Keratinocyte (primary cell): ENCODE measurements at regions not wholly inside any gene's neighbourhood (a gene's known extent, or its start where the extent isn't known, plus 50 kb on each side); places are given as distances from the start of the nearest gene placed in this dataset.

Source experiments
- CTCF ChIP-seq, 3 experiments: IDR thresholded peaks in 1 of 3; conservative IDR thresholded peaks in 1 of 3; optimal IDR thresholded peaks in 1 of 3; 2 replicates in 2 of 3; 3 replicates in 1 of 3; pipeline versions ENCODE3 to v1.5.1; 2011; ENCODE audit warnings: low read length in 3 of 3, mild to moderate bottlenecking in 3 of 3, moderate library complexity in 2 of 3, control low read depth in 1 of 3, inconsistent platforms in 1 of 3; ENCODE audit not compliant: insufficient read depth in 2 of 3; ENCODE audit errors: extremely low read depth in 1 of 3
- EZH2 ChIP-seq: IDR thresholded peaks from one replicate; pipeline ENCODE4 v1.6.1; 2012; ENCODE audit warnings: inconsistent platforms, mild to moderate bottlenecking, low read length, moderate library complexity

DNA sequence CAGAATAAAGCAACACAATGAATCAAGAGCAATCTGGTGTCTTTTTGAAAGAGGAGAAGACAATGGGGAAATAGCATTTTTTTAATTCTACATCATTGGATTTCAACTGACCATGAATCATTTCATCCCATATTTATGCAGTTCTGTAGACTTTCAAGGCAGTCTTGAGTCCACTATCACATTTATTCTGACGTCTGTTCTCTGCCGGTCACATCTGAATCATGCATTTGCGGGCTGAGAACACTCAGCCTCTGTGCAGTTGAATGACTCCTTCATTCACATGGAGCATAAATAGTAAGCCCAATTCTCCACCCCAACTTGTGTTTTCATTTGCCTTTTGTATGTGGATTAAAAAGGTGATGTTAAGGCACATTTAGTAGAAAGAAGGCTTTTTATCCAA is 128.2 kb downstream of the AKAIN1 start:
- TF ChIP-seq CTCF (optimal IDR thresholded peaks at IDR 0.05 in 1 of 3, IDR thresholded peaks at IDR 0.05 in 1 of 3, conservative IDR thresholded peaks at IDR 0.05 in 1 of 3; ENCODE audit: extremely low read depth in 1 of 3, insufficient read depth in 2 of 3, low read length in 3 of 3) = no peak
- no peak for TF ChIP-seq EZH2
